ENCODE measurements at regions not wholly inside any gene's neighbourhood (a gene's known extent, or its start where the extent isn't known, plus 50 kb on each side); places are given as distances from the start of the nearest gene placed in this dataset.

DNA sequence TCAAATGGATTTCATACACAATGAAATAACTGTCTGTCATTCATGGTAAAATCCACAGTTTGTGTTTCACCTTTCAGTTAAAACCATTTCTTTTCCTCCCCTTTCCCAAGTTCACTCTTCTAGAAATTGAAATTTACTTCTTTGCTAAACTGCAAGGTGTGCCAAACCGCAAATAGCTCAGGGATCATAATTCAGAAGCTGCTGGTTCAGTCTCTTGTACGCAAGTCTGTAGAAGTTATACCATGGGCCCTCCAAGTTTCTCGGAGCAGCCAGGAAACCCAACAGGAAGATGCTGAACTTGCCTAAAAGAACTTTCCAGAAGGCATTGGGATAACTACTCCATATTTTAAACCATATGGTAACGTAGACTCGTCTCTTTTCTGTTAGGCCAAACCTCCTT lies 268.9 kb downstream of the FLRT2 start:
- H3K9me3 Mint-ChIP-seq: no peaks in the 10 kb centered on the region
- H3K36me3 Mint-ChIP-seq (ENCODE audit: low read depth): no peaks in the 10 kb centered on the region
- H3K4me1 Mint-ChIP-seq: no peaks in the 10 kb centered on the region

DNA sequence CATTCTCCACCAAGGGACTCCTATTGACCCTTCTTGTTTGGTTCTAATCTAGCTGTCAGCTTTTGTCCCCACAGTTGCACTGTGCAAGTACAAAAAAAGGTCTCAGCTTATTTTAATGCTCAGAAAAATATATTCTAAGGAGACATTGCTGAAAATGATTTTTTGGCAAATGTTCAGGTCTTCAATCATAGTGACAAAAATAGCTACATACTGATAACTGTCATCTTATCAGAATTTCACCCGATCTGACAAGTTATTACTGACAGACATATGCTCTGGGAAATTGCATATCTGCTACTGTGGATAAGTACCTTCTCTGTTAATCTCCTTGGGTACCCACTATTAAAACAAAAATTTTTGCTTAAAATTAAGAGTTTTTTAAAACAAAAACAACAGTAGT lies 263.6 kb downstream of the FLRT2 start:
- no peak for ATAC-seq

More for the DNA sequence above, 268.9 kb downstream of the FLRT2 start:
- Mint-ChIP-seq H3K27me3 (no peaks in the 10 kb centered on the region), H3K4me3 (no peak overlapping the region), H3K27ac (no peak overlapping the region)
- no peak for DNase-seq
- no peak for ATAC-seq

GRCh38 chr14:85789506-85789905 lies 259.6 kb downstream of the FLRT2 start:
- no peaks in the 10 kb centered on the region for H3K9me3 Mint-ChIP-seq
- no peak for DNase-seq
- H3K4me1 Mint-ChIP-seq: peaks cover 8% of the 10 kb centered on the region
- peaks cover 1% of the 10 kb centered on the region for H3K27me3 Mint-ChIP-seq
- H3K36me3 Mint-ChIP-seq (ENCODE audit: low read depth): no peaks in the 10 kb centered on the region
- ATAC-seq: no peak
- no peak overlapping the region for H3K4me3 Mint-ChIP-seq
- no peak overlapping the region for H3K27ac Mint-ChIP-seq

More for the DNA sequence above, 263.6 kb downstream of the FLRT2 start:
- Mint-ChIP-seq H3K4me1 (peaks cover 7% of the 10 kb centered on the region), H3K9me3 (no peaks in the 10 kb centered on the region), H3K4me3 (no peak overlapping the region), H3K36me3 (ENCODE audit: low read depth) (no peaks in the 10 kb centered on the region), H3K27ac (no peak overlapping the region), H3K27me3 (peaks cover 1% of the 10 kb centered on the region)
- no peak for DNase-seq

- Mint-ChIP-seq H3K4me3 (no peak overlapping the region), H3K27ac (no peak overlapping the region), H3K9me3 (no peaks in the 10 kb centered on the region), H3K27me3 (peaks cover 1% of the 10 kb centered on the region), H3K36me3 (ENCODE audit: low read depth) (no peaks in the 10 kb centered on the region), H3K4me1 (peaks cover 8% of the 10 kb centered on the region)
- DNase-seq (no peak), ATAC-seq (no peak)
Observed at GRCh38 chr14:85788470-85789233, 258.7 kb downstream of the FLRT2 start.

GRCh38 chr14:85766295-85766694 lies 236.4 kb downstream of the FLRT2 start:
- DNase-seq (no peak), ATAC-seq (no peak)
- no peaks in the 10 kb centered on the region for H3K36me3 Mint-ChIP-seq (ENCODE audit: low read depth)
- no peak overlapping the region for H3K4me3 Mint-ChIP-seq
- no peaks in the 10 kb centered on the region for H3K9me3 Mint-ChIP-seq
- H3K27ac Mint-ChIP-seq: no peak overlapping the region
- H3K4me1 Mint-ChIP-seq: no peaks in the 10 kb centered on the region
- H3K27me3 Mint-ChIP-seq: no peaks in the 10 kb centered on the region

GRCh38 chr14:85764822-85765221 lies 234.9 kb downstream of the FLRT2 start:
- H3K9me3 Mint-ChIP-seq: no peaks in the 10 kb centered on the region
- H3K27me3 Mint-ChIP-seq: no peaks in the 10 kb centered on the region
- H3K4me3 Mint-ChIP-seq: no peak overlapping the region
- no peaks in the 10 kb centered on the region for H3K36me3 Mint-ChIP-seq (ENCODE audit: low read depth)
- no peak for ATAC-seq
- no peak overlapping the region for H3K27ac Mint-ChIP-seq
- DNase-seq: no peak
- H3K4me1 Mint-ChIP-seq: no peaks in the 10 kb centered on the region

DNA sequence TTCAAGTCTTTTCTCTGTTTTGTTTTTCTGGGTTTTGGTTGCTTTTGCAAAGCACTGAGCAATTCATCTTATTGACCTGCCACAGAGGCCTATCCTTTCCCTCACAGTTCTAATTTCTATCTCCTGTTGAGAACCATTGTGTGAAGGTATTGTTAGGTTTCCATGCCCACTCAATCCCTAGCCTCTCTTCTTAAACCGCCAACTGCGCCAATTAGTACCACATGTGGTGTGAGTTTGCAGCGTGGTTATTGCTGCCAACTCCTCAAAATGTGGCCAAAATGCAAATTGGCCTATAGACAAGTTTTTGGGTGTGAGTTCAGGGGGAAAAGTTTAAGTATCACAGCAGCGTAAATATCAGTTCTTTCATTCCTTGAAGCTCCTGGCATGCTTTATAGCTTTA lies 232.6 kb downstream of the FLRT2 start:
- DNase-seq: no peak
- Mint-ChIP-seq H3K36me3 (ENCODE audit: low read depth) (no peaks in the 10 kb centered on the region), H3K27me3 (no peaks in the 10 kb centered on the region), H3K27ac (no peak overlapping the region), H3K9me3 (peaks cover 3% of the 10 kb centered on the region), H3K4me1 (no peaks in the 10 kb centered on the region), H3K4me3 (no peak overlapping the region)
- ATAC-seq: no peak

- Mint-ChIP-seq H3K27me3 (no peaks in the 10 kb centered on the region), H3K27ac (no peak overlapping the region)
Observed at GRCh38 chr14:85752175-85752574, 222.2 kb downstream of the FLRT2 start.

DNA sequence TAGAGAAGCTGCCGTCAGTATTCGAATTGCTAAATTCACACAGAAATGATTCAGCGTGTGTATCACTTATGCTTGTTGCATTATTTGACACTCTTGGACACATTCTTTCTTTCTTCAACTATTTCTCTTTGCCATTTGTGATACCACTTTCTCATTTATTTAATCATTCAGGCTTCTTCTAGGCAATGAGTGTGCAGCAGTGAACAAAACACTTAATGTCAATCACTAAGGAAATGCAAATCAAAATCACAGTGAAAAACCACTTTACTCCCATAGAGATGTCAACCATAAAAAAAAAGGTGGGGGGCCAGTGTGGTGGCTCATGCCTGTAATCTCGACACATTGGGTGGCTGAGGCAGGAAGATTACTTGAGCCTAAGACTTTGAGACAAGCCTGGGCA lies 214.6 kb downstream of the FLRT2 start:
- DNase-seq: no peak
- Mint-ChIP-seq H3K36me3 (ENCODE audit: low read depth) (no peaks in the 10 kb centered on the region), H3K4me1 (no peaks in the 10 kb centered on the region), H3K4me3 (no peak overlapping the region), H3K9me3 (peaks cover 3% of the 10 kb centered on the region), H3K27ac (no peak overlapping the region), H3K27me3 (no peaks in the 10 kb centered on the region)
- ATAC-seq: no peak

More at GRCh38 chr14:85752175-85752574, 222.2 kb downstream of the FLRT2 start:
- Mint-ChIP-seq H3K36me3 (ENCODE audit: low read depth) (no peaks in the 10 kb centered on the region), H3K9me3 (peaks cover 3% of the 10 kb centered on the region), H3K4me1 (no peaks in the 10 kb centered on the region), H3K4me3 (no peak overlapping the region)
- no peak for DNase-seq
- ATAC-seq: no peak

DNA sequence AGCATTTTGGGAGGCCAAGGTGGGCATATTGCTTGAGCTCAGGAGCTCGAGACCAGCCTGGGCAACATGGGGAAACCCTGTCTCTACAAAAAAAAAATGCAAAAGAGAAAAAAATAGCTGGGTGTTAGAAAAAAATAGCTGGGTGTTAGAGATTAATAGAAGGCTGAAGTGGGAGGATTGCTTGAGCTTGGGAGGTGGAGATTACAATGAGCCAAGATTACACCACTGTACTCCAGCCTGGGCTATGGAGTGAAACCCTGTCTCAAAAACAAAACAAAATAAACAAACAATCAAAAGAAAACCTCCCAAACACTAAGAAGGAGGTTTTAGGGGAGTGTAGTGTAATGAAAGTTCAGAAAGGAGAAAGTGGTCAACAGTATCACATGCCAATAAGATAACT lies 202.1 kb downstream of the FLRT2 start:
- Mint-ChIP-seq H3K27me3 (no peaks in the 10 kb centered on the region), H3K27ac (no peak overlapping the region), H3K4me3 (no peak overlapping the region), H3K36me3 (ENCODE audit: low read depth) (no peaks in the 10 kb centered on the region), H3K4me1 (no peaks in the 10 kb centered on the region), H3K9me3 (no peaks in the 10 kb centered on the region)
- no peak for DNase-seq
- no peak for ATAC-seq

- Mint-ChIP-seq H3K9me3 (no peaks in the 10 kb centered on the region), H3K36me3 (ENCODE audit: low read depth) (no peaks in the 10 kb centered on the region), H3K4me1 (no peaks in the 10 kb centered on the region), H3K27me3 (no peaks in the 10 kb centered on the region), H3K27ac (no peak overlapping the region), H3K4me3 (no peak overlapping the region)
- ATAC-seq: no peak
- DNase-seq: no peak
Observed at GRCh38 chr14:85731186-85731585, 201.2 kb downstream of the FLRT2 start.

- ATAC-seq (no peak), DNase-seq (no peak)
Observed at GRCh38 chr14:85728476-85729065, 198.6 kb downstream of the FLRT2 start.

DNA sequence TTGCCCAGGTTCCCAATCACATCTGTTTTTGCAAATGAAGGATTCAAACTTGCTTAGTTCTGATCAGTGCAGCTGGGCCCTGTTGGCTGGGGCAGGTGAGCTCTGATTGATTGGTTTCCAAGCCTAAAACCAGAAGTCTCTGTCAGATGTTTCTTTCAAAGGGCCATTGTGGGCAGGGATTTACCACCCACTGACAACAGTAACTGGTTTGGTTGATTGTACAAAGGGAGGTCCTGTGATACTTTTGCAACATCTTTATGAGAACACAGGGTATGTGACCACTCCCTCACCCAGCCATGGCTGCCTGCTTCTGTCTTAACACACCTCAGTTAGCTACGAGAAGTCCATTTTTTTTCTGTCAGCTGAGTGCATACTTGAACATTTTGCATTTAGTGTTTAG lies 184.1 kb downstream of the FLRT2 start:
- H3K9me3 Mint-ChIP-seq: peaks cover 12% of the 10 kb centered on the region
- H3K27me3 Mint-ChIP-seq: no peaks in the 10 kb centered on the region
- H3K27ac Mint-ChIP-seq: no peak overlapping the region
- H3K4me3 Mint-ChIP-seq: no peak overlapping the region
- no peaks in the 10 kb centered on the region for H3K4me1 Mint-ChIP-seq
- no peaks in the 10 kb centered on the region for H3K36me3 Mint-ChIP-seq (ENCODE audit: low read depth)
- no peak for DNase-seq
- ATAC-seq: no peak

More at GRCh38 chr14:85728476-85729065, 198.6 kb downstream of the FLRT2 start:
- Mint-ChIP-seq H3K4me3 (no peak overlapping the region), H3K27me3 (no peaks in the 10 kb centered on the region), H3K4me1 (no peaks in the 10 kb centered on the region), H3K27ac (no peak overlapping the region), H3K9me3 (no peaks in the 10 kb centered on the region), H3K36me3 (ENCODE audit: low read depth) (no peaks in the 10 kb centered on the region)

- peaks cover 3% of the 10 kb centered on the region for H3K9me3 Mint-ChIP-seq
- DNase-seq (no peak), ATAC-seq (no peak)
- H3K27me3 Mint-ChIP-seq: no peaks in the 10 kb centered on the region
- H3K36me3 Mint-ChIP-seq (ENCODE audit: low read depth): no peaks in the 10 kb centered on the region
- H3K27ac Mint-ChIP-seq: no peak overlapping the region
- H3K4me1 Mint-ChIP-seq: no peaks in the 10 kb centered on the region
- H3K4me3 Mint-ChIP-seq: no peak overlapping the region
Observed at GRCh38 chr14:85711620-85712019, 181.7 kb downstream of the FLRT2 start.
